ELR (cell line): ENCODE measurements at regions not wholly inside any gene's neighbourhood (a gene's known extent, or its start where the extent isn't known, plus 50 kb on each side); places are given as distances from the start of the nearest gene placed in this dataset.

Source experiments
- DNase-seq: peaks from one replicate; pipeline ENCODE4 v3.0.0-alpha.2; 2015; ENCODE audit warnings: low read depth

- no peak for DNase-seq
Measured at GRCh38 chr1:23615423-23615822, 56.1 kb upstream of the ID3 start.

- no peak for DNase-seq
Measured at GRCh38 chr1:23614032-23614660, 54.8 kb upstream of the ID3 start.

GRCh38 chr1:23613191-23614031 lies 54.1 kb upstream of the ID3 start:
- DNase-seq: no peak

GRCh38 chr1:23611601-23612327 lies 52.5 kb upstream of the ID3 start:
- no peak for DNase-seq

- no peak for DNase-seq
Measured at GRCh38 chr1:23610677-23611076, 51.4 kb upstream of the ID3 start.

GRCh38 chr1:23609971-23610370 lies 50.7 kb upstream of the ID3 start:
- no peak for DNase-seq
